ENCODE measurements at regions not wholly inside any gene's neighbourhood (a gene's known extent, or its start where the extent isn't known, plus 50 kb on each side); places are given as distances from the start of the nearest gene placed in this dataset.
"Not testable (repeated sequence)": the region's sequence is repeated elsewhere in the genome, so short reads cannot be mapped to it uniquely, and the experiment has no call there.

- Histone ChIP-seq H3K9me3 (ENCODE audit: control extremely low read depth in 1 of 3, control insufficient read depth in 2 of 3, insufficient read depth in 1 of 3, low read length in 2 of 3) (no peaks in the 10 kb centered on the region), H3K27me3 (replicated peaks in 1 of 4; ENCODE audit: control extremely low read depth in 1 of 4, control insufficient read depth in 3 of 4, insufficient read depth in 4 of 4, low read length in 3 of 4) (peaks cover 0 to 3% (median 0%) of the 10 kb centered on the region in 4 experiments), H3K9ac (ENCODE audit: low read length) (no peak overlapping the region), H2AFZ (ENCODE audit: insufficient read depth, low read depth, low read length, poor library complexity, severe bottlenecking) (no peak overlapping the region), H3K36me3 (replicated peaks in 1 of 2; ENCODE audit: control extremely low read depth in 1 of 2, control insufficient read depth in 1 of 2, extremely low read depth in 1 of 2, insufficient read depth in 2 of 2, low read length in 1 of 2) (no peaks in the 10 kb centered on the region), H4K20me1 (ENCODE audit: control insufficient read depth, insufficient read depth, low read length, poor library complexity, severe bottlenecking) (no peaks in the 10 kb centered on the region), H3K27ac (ENCODE audit: low read length in 2 of 2) (no peak overlapping the region), H3K4me3 (ENCODE audit: control extremely low read depth in 1 of 5, extremely low read depth in 1 of 5, insufficient read depth in 1 of 5, low read depth in 2 of 5, low read length in 4 of 5) (no peak overlapping the region), H3K79me2 (ENCODE audit: control insufficient read depth, insufficient read depth, low read length) (no peaks in the 10 kb centered on the region), H3K4me2 (replicated peaks; ENCODE audit: low read depth, low read length, poor library complexity, severe bottlenecking) (no peak overlapping the region), H3K4me1 (ENCODE audit: control insufficient read depth in 2 of 2, insufficient read depth in 2 of 2, low read length in 2 of 2) (no peaks in the 10 kb centered on the region)
- Mint-ChIP-seq H3K27ac (no peak overlapping the region), H3K4me3 (no peak overlapping the region), H3K27me3 (peaks cover 8% of the 10 kb centered on the region), H3K9me3 (ENCODE audit: insufficient read depth) (no peaks in the 10 kb centered on the region), H3K4me1 (no peaks in the 10 kb centered on the region)
- TF ChIP-seq EZH2 (IDR thresholded peaks at IDR 0.05; ENCODE audit: borderline replicate concordance, insufficient read depth, low read depth, low read length, poor library complexity, severe bottlenecking) (no peak), CTCF (IDR thresholded peaks at IDR 0.05) (no peak)
- intact Hi-C loops (cut with micrococcal nuclease), result no loop called here
- no peak for DNase-seq
- ATAC-seq (ENCODE audit: low read depth), result no peak
- ChIA-PET POLR2A (no interaction called here), CTCF (interaction anchor here (0.6 kb wide), 1 partner anchor 90 kb away, joined by 3 read pairs; no protein-coding TSS in a partner anchor)
- WGBS (ENCODE audit: insufficient coverage), result 96% methylated on average over 3 of the region's 5 CpGs
Observed at GRCh38 chr2:215722125-215722524, 286.3 kb upstream of the FN1 start.

- POLR2A ChIA-PET, result not testable (repeated sequence)
Observed at GRCh38 chr2:215721515-215721914, 285.6 kb upstream of the FN1 start.

More at GRCh38 chr2:215721515-215721914, 285.6 kb upstream of the FN1 start:
- H3K79me2 ChIP-seq (ENCODE audit: control insufficient read depth, insufficient read depth, low read length); H3K9me3 ChIP-seq (ENCODE audit: control extremely low read depth in 1 of 3, control insufficient read depth in 2 of 3, insufficient read depth in 1 of 3, low read length in 2 of 3); H3K4me3 Mint-ChIP-seq; H3K4me1 Mint-ChIP-seq; H4K20me1 ChIP-seq (ENCODE audit: control insufficient read depth, insufficient read depth, low read length, poor library complexity, severe bottlenecking); H3K27me3 ChIP-seq (replicated peaks in 1 of 4; ENCODE audit: control extremely low read depth in 1 of 4, control insufficient read depth in 3 of 4, insufficient read depth in 4 of 4, low read length in 3 of 4); ATAC-seq (ENCODE audit: low read depth); H3K4me1 ChIP-seq (ENCODE audit: control insufficient read depth in 2 of 2, insufficient read depth in 2 of 2, low read length in 2 of 2); H3K27me3 Mint-ChIP-seq; H3K4me3 ChIP-seq (ENCODE audit: control extremely low read depth in 1 of 5, extremely low read depth in 1 of 5, insufficient read depth in 1 of 5, low read depth in 2 of 5, low read length in 4 of 5); intact Hi-C loops (cut with micrococcal nuclease); H3K4me2 ChIP-seq (replicated peaks; ENCODE audit: low read depth, low read length, poor library complexity, severe bottlenecking); H3K27ac Mint-ChIP-seq; H3K9ac ChIP-seq (ENCODE audit: low read length); CTCF ChIA-PET; H2AFZ ChIP-seq (ENCODE audit: insufficient read depth, low read depth, low read length, poor library complexity, severe bottlenecking); DNase-seq; H3K9me3 Mint-ChIP-seq (ENCODE audit: insufficient read depth); H3K36me3 ChIP-seq (replicated peaks in 1 of 2; ENCODE audit: control extremely low read depth in 1 of 2, control insufficient read depth in 1 of 2, extremely low read depth in 1 of 2, insufficient read depth in 2 of 2, low read length in 1 of 2); H3K27ac ChIP-seq (ENCODE audit: low read length in 2 of 2): not testable (repeated sequence)
- 100% methylated on average over 1 of the region's 1 CpG for WGBS (ENCODE audit: insufficient coverage)
